Uterus (tissue), 2 donors: ENCODE measurements at regions not wholly inside any gene's neighbourhood (a gene's known extent, or its start where the extent isn't known, plus 50 kb on each side); places are given as distances from the start of the nearest gene placed in this dataset.

Experiments used
- POLR2A ChIP-seq, 2 donors: fragments of 450-650 bp; IDR thresholded peaks; one replicate each; pipeline ENCODE4 v1.6.1; 2016; ENCODE audit warnings: antibody characterized with exemption in 2 of 2, mild to moderate bottlenecking in 1 of 2, moderate library complexity in 1 of 2
- TF ChIP-seq, protein P1 (sequence below), 4 experiments: fragments of 200-600 bp in 2 of 4; fragments of 450-650 bp in 2 of 4; sonication (generic) in 2 of 4; IDR thresholded peaks; one replicate each; pipeline ENCODE4 v1.5.1; 2016 to 2019; ENCODE audit warnings: antibody characterized with exemption in 4 of 4, mild to moderate bottlenecking in 2 of 4, moderate library complexity in 1 of 4

- TF ChIP-seq, protein P1, sequence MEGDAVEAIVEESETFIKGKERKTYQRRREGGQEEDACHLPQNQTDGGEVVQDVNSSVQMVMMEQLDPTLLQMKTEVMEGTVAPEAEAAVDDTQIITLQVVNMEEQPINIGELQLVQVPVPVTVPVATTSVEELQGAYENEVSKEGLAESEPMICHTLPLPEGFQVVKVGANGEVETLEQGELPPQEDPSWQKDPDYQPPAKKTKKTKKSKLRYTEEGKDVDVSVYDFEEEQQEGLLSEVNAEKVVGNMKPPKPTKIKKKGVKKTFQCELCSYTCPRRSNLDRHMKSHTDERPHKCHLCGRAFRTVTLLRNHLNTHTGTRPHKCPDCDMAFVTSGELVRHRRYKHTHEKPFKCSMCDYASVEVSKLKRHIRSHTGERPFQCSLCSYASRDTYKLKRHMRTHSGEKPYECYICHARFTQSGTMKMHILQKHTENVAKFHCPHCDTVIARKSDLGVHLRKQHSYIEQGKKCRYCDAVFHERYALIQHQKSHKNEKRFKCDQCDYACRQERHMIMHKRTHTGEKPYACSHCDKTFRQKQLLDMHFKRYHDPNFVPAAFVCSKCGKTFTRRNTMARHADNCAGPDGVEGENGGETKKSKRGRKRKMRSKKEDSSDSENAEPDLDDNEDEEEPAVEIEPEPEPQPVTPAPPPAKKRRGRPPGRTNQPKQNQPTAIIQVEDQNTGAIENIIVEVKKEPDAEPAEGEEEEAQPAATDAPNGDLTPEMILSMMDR (IDR thresholded peaks at IDR 0.05) = no peak
- TF ChIP-seq POLR2A (IDR thresholded peaks at IDR 0.05) = no peak
Measured at GRCh38 chr6:68059899-68060298, 575.2 kb upstream of the ADGRB3 start.
